ENCODE measurements at regions not wholly inside any gene's neighbourhood (a gene's known extent, or its start where the extent isn't known, plus 50 kb on each side); places are given as distances from the start of the nearest gene placed in this dataset.

- TF ChIP-seq CTCF (IDR thresholded peaks at IDR 0.05) (no peak), EP300 (IDR thresholded peaks at IDR 0.05) (no peak), POLR2A (IDR thresholded peaks at IDR 0.05; ENCODE audit: low read depth) (no peak), POLR2AphosphoS5 (IDR thresholded peaks at IDR 0.05) (no peak)
These were observed 151.5 kb downstream of the PRL start for GRCh38 chr6:22145376-22145775.

All from esophagus muscularis mucosa (tissue), 4 donors.